AML-193 (cell line): ENCODE measurements at regions not wholly inside any gene's neighbourhood (a gene's known extent, or its start where the extent isn't known, plus 50 kb on each side); places are given as distances from the start of the nearest gene placed in this dataset.

ENCODE experiments used
- DNase-seq, 2 experiments: peaks; one replicate each; lab custom pipeline; 2025; lab: John Stamatoyannopoulos, UW

DNA sequence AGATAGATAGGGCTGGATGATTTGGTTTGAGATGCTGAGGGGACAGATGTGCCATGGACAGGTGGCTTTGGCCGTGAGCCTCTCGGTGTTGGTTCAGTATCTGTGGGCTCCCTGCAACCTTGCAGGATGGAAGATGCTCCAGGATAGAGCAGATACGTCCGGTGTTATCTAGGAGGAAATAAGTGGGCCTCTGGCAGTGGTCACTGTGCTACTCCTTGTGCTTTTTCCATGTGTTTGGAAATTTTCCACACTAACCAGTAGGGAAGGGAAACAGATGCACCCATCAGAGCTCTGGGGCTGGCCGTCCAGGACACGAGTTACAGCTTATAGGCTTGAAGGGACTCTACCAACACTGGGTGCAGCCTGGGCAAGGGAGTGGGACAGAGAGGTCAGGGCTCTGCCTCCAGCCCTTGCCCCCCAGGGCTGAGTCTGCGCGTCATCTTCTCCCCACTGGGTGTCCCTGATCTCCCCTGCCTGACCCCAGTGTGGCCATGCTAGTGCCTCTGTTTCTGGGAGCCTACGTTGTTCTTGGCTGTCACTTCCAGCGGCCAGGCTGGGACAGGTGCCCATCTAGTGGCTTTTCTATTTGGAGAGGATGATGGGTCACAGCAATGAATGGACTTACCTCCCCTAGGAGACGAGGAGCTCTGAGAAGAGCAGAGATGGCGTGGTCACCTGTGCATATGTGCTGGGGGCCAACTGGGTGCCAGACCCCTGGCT, 166.9 kb downstream of the SEC14L1 start:
- DNase-seq = no peak

DNA sequence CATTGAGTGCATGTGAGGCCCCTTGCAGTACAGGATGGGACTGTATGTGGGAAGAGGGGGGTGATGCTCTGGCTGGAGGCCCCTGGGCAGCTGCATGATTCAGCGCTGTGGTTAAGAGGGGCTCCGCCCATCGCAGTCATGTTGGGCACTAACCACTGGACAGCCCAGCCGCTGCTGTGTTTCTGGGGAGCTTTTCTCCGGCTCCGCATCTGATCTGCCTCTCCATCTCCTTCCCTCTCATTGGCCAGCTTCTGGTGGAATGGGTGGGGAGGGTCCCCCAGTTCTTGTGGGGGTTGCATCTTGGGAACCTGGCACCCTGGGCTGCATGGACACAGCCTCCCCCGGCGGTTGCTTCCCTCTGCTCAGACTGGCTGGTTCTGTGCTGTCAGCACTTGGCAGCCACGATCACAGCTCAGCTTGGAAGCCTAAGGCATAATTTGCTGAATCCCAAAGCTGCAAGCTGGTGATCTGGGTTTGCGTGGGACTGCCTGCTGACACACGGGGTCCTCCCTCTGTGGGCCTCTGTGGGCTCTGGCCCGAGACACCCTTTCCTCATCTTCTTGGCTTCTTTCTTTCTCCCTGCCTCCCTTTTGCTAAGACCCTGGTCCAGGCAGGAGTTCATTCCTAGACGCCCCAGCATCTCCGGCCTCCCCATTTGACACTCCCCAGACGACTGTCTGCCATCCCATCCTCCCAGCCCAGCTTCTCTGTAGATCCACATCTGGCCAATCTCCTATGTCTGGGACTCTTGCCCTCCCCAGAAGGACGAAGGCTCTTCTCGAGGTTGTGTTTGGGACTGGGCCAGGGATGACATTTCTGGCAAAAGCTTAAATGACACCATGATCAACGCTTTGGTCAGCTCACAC, 168.3 kb downstream of the SEC14L1 start:
- no peak for DNase-seq

DNA sequence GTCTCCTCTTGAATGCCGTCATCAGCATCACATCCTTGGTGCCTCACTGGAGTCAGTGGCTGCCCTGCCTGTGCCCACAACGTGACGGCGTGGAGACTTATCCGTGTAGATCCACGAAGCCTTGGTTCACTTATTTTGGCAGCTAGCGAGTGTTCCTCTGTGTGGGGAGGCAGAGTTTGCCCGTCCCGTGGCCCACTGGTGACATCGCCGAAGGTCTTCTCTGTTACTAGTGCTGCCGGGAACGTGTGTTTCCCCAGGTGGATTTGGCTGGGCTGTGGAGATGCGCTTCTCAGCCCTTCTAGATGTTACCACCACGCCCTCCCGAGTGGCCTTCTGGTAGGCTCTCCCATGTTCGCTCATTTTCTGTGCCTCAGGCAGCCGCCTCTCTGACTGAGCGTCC, 169.6 kb downstream of the SEC14L1 start:
- DNase-seq = no peak

DNA sequence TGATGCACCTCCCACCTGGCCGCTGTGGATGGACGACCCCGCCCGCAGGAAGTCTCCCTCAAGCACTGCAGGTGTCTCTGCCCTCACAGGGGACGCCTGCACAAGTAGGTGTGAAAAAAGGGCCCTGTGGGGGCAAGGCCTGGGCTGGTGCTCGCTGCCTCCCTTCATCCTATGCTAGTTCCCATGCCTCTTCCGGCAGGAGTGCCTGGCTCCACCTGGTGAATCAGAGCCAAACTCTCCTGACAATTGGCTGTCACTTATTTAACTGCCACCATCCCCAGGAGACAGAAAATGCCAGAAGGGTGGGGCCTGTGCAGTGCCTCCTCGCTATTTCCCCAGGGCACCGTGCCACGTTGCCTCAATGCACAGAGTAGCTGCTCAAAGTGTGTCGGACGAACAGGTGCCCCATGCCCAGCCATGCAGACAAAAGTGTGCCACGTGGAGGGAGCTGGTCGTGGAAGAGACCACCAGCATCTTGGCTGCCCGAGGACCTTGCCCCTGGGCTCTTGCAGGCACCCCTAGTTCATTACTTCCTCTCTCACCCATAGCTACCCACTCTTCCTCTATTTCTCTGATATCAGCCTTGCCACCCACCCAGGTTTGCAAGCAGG, 170.7 kb downstream of the SEC14L1 start:
- DNase-seq = no peak

DNA sequence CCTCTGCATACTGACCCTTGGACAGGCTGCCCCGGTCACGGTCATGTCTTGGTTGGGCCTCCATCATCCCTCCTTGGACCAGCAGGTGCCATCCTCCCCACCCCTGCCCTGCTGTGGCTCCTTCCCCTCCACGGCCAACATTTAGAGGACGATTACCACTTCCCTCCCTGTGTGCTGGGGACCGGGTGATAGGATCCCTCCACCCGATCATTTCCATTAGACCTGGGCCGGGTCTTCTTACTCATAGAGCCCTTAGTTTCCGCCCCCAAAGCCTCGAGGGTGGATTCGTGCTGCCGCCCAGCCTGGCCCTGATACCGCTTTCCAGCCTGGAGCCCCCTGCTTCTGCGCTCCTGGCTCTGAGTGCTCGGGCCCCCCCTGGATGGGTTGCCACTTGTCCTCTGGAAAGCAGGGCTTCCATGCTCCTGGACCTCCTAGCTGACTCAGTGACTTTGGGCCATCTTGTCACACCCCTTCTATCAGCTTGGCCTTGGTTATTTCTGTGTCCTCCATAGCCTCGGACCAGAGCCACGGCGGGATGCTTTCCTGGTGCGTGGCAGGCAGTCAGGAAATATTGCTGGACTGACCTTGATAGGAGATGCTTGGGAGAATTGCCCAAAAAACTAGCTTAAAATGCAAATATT, 171.4 kb downstream of the SEC14L1 start:
- no peak for DNase-seq

DNA sequence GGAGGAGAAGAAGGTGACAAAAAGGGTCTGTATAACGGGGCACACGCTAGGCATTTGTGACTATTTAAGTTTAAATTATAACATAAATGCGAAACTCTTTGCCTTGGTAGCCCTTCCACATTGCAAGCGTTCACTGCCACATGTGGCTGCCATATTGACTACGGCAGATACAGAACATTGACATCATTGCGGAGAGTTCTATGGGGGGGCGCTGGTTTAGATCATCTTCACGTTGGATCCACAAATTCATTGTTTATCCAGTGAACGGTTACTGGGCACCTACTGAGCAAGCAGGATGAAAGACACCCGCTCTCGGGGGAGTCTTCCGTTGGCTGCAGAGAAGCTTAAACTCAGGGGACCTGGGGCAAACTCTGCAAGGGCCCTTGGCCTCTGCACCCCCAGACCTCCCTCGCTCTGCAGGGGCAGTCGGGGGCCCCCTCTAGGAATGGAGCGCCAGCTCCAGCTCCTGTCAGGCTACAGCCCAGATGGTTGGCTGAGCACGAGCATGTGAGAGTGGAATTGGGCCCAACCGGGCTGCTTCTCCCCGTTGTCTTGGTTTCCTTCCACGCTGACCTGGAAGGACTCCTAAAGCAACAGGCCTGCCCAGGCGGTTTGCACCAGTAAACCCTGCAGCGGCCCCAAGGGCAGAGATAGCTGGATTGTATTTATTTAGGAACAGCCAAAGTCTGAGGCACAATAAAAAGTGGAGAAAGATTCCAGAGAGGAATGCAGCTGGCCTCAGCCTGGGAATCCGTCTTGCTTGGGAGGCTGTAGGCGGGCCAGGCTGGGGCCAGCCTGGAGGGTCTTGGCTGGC, 172.2 kb downstream of the SEC14L1 start:
- no peak for DNase-seq

DNA sequence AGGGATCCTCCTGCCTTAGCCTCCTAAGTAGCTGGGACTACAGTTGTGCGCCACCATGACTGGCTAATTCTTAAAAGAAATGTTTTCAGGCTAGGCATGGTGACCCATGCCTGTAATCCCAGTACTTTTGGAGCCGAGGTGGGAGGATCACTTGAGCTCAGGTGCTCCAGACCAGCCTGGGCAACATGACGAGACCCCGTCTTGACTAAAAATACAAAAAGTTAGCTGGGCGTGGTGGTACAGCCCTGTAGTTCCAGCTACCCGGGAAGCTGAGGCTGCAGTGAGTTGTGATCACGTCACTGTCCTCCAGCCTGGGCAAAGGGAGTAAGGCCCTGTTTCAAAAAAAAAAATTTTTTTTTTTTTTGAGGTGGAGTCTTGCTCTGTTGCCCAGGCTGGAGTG, 173.1 kb downstream of the SEC14L1 start:
- DNase-seq = no peak

DNA sequence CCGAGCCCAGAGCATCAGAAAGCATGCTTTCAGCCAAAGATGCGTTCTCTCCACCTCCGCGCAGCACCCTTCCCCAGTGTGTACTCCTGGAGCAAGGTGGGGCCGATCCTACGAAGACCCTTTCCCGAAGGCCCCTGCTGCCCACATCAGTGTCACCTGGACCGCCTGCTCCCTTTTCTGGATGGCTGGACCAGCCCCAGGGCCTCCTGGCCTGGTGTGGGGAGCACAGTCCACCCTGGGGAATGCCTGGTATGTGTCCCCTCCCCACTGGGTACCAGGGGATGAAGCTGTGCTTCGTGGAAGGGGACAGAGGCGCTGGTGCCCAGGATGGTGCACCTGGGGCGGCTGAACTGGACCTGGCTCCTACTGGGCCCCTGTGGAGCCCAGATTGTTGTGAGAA, 173.8 kb downstream of the SEC14L1 start:
- DNase-seq = no peak

DNA sequence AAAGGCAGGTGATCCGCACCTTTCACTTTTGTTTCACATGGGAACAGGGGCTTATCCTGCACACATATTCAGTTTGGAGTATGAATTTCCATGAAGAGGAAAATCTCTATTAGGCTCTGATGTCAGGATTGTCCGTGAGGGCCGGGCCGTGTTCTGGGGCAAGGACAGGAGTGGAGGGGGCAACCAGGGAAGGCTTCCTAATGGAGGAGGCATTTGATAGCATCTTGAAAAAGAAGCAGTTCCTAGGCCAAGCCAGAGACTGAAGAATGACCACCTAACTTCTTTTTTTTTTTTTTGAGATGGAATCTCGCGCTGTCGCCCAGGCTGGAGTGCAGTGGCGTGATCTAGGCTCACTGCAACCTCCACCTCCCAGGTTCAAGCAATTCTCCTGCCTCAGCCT, 174.2 kb downstream of the SEC14L1 start:
- DNase-seq = no peak

DNA sequence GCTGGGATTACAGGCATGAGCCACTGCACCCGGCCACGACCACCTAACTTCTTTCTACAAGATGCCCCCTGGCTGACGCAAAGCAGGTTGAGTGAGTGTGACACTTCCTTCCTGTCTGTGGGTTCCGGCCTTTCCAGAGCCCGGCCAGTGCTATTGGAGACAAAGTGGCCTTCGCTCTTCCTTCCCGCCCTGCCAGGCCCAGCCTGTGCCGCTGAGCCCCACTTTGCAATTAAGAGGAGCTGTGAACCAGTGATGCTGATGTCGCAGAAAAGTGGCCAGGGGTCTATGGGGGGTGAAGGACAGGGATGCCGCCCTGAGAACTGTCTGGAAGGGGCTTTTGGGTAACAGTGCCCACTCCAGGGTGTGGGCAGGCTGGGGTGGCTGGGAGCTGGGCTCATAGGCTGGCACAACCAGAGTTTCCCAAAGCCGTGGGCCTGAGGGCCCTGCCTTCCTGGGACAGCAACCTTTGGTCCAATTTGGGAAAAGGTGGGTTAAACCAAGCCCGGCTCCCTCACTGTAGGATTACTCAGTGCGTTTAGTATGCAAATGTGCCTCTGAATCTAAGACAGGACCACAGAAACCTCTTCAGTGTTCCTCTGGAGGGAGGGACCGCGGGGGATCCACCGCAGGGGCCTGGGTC, 174.9 kb downstream of the SEC14L1 start:
- DNase-seq = no peak

DNA sequence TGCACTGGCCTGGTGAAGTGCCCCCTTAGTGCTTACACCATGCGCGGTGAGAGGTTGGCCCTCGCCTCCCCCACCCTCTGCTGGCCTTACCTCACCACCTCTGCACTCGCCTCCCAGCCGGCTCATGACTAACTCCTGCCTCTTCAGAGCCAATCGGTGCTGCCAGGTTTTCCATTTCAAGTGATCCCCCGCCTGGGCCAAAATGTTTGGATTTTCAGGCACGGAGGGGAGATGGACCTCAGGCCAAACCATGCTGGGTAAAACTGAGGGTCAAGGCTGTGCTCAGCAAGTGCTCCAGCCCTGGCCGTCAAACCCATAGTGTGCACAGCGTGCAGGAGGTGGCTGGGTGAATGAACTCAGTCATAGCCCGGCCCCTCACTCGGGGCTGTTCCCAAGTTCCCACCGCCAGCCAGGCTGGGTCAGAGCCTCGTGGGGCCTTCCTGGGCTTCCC, 175.4 kb downstream of the SEC14L1 start:
- no peak for DNase-seq

DNA sequence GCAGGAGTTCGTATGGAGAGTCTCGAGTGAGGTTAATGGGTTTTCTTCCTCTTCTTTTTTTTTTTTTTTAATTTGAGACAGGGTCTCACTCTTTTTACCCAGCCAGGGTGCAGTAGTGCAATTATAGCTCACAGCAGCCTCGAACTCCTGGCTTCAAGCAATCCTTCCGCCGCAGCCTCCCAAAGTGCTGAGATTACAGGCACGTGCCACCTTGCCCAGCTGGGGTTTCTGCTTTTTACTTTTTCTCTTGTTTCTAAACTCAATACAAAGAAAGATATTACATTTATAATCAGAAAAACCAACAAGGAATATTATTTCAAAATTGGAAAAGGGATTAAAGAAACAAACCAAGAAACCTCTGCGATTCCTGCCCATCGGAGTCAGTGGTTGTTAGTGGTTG, 175.9 kb downstream of the SEC14L1 start:
- DNase-seq = no peak

DNA sequence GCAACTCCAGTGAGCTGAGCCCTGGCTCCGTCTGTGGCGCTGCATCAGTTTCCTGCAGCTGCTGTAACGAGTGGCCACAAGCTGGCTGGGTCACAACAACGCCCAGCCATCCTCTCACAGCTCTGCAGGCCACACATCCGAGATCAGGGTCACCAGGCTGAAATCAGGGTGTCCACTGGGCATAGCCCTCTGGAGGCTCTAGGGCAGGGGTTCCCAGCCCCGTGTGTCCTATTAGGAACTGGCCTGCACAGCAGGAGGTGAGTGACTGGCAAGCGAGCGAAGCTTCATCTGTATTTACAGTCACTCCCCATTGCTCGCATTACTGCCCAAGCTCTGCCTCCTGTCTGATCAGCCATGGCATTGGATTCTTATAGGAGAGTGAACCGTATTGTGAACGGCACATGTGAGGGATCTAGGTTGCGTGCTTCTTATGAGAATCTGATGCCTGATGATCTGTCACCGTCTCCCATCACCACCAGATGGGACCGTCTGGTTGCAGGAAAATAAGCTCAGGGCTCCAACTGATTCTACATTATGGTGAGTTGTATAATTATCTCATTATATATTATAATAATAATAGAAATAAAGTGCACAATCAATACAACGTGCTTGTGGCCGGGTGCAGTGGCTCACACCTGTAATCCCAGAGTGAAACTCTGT, 176.5 kb downstream of the SEC14L1 start:
- DNase-seq = no peak

DNA sequence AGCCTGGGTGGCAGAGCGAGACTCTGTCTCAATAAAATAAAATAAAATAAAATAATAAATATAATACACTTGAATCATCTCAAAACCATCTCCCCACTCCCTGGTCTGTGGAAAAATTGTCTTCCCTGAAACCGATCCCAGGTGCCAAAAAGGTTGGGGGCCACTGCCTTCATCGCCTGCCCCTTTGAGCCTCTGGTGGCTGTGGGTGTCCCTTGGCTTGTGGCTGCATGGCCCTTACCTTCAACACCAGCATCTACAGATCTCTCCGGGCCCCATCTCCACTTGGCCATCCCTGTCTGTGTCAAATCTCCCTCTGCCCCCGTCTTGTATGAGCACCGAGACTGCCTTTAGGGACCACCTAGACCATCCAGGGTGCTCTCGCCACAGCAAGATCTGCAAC, 177.3 kb downstream of the SEC14L1 start:
- no peak for DNase-seq

DNA sequence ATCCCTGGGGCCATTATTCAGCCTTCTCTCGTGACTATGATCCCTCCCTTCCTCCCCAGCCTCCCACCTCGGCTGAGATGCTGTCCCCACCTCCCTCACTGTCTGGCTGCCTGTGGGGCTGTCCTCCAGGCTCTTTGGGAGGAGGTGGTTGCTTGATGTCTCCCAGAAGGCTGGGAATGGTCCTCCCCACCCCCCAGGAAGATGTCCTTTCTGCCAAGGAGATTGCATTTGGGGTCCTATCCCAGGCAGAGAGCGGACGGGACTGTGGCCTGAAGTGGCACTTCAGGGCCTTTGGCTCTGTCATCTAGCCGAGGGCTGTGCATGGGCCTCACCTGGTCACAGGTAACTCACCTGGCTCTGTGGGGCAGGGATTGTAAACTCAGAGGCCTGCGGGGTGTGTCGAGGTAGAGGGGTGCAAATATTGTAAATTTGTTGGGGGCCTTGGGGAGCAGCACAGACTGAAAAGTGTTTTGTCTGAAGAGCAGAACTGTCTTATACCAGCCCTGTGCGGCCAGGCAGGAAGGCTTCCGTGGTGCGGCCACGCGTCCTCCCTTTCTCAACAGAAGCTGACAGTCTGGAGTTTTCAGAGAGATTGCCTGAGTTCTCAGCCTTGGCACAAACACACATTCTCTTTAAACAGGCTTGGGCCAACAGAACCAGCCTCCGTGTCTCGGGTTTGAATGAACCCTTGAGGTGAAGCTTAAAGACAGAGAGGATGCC, 177.9 kb downstream of the SEC14L1 start:
- no peak for DNase-seq

DNA sequence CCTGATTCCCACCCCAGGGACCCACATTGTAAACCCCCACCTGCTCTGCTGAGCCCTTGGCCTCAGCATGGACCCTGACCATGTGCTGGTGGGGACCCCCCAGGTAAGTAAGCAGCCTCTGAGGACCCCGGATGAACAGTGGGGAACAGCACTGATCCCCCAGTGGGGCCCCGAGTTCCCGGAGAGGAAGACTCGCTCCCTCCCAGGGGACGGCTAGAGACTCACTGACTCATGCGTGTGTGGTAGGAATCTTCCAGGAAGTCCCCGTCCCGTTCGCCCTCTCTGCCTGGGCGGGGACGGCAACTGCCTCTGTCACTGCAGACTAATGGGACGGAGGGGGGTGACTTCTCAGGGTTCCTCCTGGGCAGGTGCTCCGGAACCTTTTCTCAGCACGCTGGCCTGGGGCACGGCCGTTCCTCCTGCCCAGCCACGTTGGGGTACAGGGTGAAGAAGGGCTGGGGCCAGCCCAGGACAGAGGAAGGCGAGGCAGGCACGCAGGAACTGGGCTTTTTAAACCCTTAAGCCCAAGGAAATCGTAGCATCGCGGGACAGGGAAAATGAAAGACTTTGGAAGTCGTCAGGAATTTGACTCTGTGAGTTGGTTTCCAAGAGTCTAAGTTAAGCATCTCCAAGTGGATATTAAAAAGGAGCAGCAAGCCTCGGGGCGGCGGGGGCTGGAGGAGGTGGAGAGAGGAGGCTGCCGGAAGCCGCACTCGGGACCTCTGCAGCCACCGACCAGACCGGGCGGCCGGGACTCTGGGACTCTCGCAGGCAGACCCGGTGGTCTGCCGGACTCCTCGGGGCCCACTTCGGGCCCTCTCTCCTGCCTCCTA, 178.7 kb downstream of the SEC14L1 start:
- DNase-seq = peak; percentile 36 to 51

DNA sequence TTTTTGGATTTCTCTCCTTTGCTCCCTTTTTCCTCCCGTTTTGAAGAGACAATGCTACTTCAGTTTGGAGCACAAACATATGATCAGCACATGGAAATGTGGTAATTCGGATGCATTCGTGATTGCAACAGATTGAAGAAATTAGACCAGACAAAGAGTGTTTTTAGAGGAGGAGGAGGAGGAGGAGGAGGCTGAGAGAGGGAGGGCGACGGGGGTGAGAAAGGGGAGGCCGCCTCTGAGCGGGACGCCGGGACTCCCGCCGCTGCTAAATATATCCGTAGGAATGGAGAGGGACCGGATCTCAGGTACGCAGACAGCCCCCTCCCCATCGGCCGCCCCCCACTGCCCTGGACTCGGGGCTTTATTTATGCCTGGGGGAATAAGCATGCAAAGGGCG, 179.3 kb downstream of the SEC14L1 start:
- peak; percentile 29 to 37 for DNase-seq

DNA sequence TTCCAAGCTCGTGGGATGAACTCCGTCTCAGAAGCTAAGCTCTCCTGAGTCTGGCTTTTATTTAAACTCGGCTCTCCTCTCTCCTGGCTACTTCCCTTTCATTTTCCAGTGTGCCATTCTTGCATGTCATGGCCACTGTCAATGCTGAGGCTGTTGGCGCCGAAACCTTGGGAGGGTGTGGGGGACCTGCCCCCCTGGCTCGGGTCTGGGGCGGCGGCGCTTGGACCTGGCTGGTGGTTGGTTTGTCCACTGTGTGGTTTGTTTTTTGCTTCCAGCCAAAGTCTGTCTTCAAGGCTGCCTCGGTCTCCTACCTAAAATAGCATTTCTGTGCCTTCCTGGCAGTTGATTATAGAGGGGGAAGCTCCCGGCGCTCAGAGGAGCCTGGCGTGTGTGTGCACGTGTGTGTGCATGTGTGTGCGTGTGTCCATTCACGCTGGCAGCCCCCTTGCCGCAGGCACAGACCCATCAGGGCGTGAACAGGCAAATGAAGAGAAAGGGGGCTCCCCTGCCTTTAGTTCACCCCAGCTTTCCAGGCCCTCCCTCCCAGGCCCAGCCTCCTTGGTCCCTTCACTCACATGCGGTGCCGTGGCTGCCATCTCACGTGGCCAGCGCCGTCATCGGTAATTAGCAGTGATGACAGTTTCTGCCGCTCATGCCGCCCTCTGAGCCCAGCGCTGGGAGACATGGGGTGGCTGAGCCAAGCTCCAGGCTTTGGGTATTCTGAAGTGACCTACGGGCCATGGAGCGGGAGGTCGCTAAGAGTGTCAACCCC, 179.9 kb downstream of the SEC14L1 start:
- DNase-seq = peak in 1 of 2 experiments; percentile 26
